B cell (primary cell): ENCODE measurements at regions not wholly inside any gene's neighbourhood (a gene's known extent, or its start where the extent isn't known, plus 50 kb on each side); places are given as distances from the start of the nearest gene placed in this dataset.

Experiments
- ATAC-seq: fragments of 200-7000 bp; cut with Tn5 transposase; one replicate; pipeline ENCODE4 v1.10.0; 2021; ENCODE audit warnings: low read depth, mild to moderate bottlenecking, moderate number of reproducible peaks, moderate library complexity
- CTCF ChIA-PET: fragments of 350-600 bp; sonication (Branson Sonifier 250); formaldehyde crosslinking; loops from one replicate; lab custom pipeline; 2021; ENCODE audit warnings: antibody characterized with exemption, inconsistent platforms; lab: Charles Lee
- POLR2A ChIA-PET: fragments of 350-600 bp; sonication (Branson Sonifier 250); formaldehyde crosslinking; loops from one replicate; lab custom pipeline; 2021; ENCODE audit warnings: antibody characterized with exemption; lab: Charles Lee
- DNase-seq: peaks from one replicate; pipeline ENCODE4 v3.0.0; 2013
- H2AFZ ChIP-seq: 2 replicates; pipeline ENCODE4 v1.6.1; 2012; ENCODE audit warnings: mild to moderate bottlenecking, low read depth, low read length; ENCODE audit not compliant: insufficient read depth, poor library complexity, severe bottlenecking
- H3K27ac ChIP-seq, 2 donors: 1 replicate in 1 of 2; 2 replicates in 1 of 2; pipeline ENCODE4 v1.5.1; 2012 to 2013; ENCODE audit warnings: low read length in 2 of 2, mild to moderate bottlenecking in 2 of 2, moderate library complexity in 1 of 2
- H3K27me3 ChIP-seq, 4 experiments: fragments of 200-600 bp in 1 of 4; sonication (generic) in 1 of 4; replicated peaks in 1 of 4; 1 replicate in 2 of 4; 2 replicates in 2 of 4; pipeline versions ENCODE4 v1.6.1 to v1.7.0; 2013 to 2016; ENCODE audit warnings: low read length in 3 of 4, mild to moderate bottlenecking in 2 of 4, mixed read lengths in 1 of 4, moderate library complexity in 1 of 4; ENCODE audit not compliant: insufficient read depth in 4 of 4, control insufficient read depth in 3 of 4; ENCODE audit errors: control extremely low read depth in 1 of 4
- H3K36me3 ChIP-seq, 2 experiments: replicated peaks in 1 of 2; 1 replicate in 1 of 2; 2 replicates in 1 of 2; pipeline versions ENCODE4 v1.6.1 to v1.7.1; 2013; ENCODE audit warnings: low read length in 1 of 2; ENCODE audit not compliant: insufficient read depth in 2 of 2, control insufficient read depth in 1 of 2; ENCODE audit errors: control extremely low read depth in 1 of 2, extremely low read depth in 1 of 2
- H3K4me1 ChIP-seq, 2 donors: fragments of 200-600 bp in 1 of 2; sonication (generic) in 1 of 2; 1 replicate in 1 of 2; 2 replicates in 1 of 2; pipeline versions ENCODE4 v1.5.1 to v1.6.1; 2013 to 2017; ENCODE audit warnings: low read length in 2 of 2; ENCODE audit not compliant: control insufficient read depth in 2 of 2, insufficient read depth in 2 of 2
- H3K4me2 ChIP-seq: replicated peaks from 2 replicates; pipeline ENCODE3; 2012; ENCODE audit warnings: mild to moderate bottlenecking, low read depth, low read length; ENCODE audit not compliant: poor library complexity, severe bottlenecking
- H3K4me3 ChIP-seq, 5 experiments: fragments of 200-600 bp in 1 of 5; sonication (generic) in 1 of 5; 1 replicate in 3 of 5; 2 replicates in 2 of 5; pipeline versions ENCODE4 v1.5.1 to v1.7.0; 2011 to 2016; ENCODE audit warnings: low read length in 4 of 5, mild to moderate bottlenecking in 4 of 5, low read depth in 2 of 5, control low read depth in 1 of 5, moderate library complexity in 1 of 5; ENCODE audit not compliant: insufficient read depth in 1 of 5; ENCODE audit errors: control extremely low read depth in 1 of 5, extremely low read depth in 1 of 5
- H3K79me2 ChIP-seq: fragments of 200-600 bp; sonication (generic); one replicate; pipeline ENCODE4 v1.6.0; 2016; ENCODE audit warnings: low read length; ENCODE audit not compliant: control insufficient read depth, insufficient read depth
- H3K9ac ChIP-seq: fragments of 200-600 bp; sonication (generic); 2 replicates; pipeline ENCODE4 v1.6.1; 2017; ENCODE audit warnings: mild to moderate bottlenecking, low read length, moderate library complexity
- H3K9me3 ChIP-seq, 3 donors: one replicate each; pipeline versions ENCODE4 v1.6.1 to v1.7.1; 2013; ENCODE audit warnings: low read length in 2 of 3; ENCODE audit not compliant: control insufficient read depth in 2 of 3, insufficient read depth in 1 of 3; ENCODE audit errors: control extremely low read depth in 1 of 3
- H4K20me1 ChIP-seq: 2 replicates; pipeline ENCODE4 v1.6.0; 2012; ENCODE audit warnings: mild to moderate bottlenecking, low read length; ENCODE audit not compliant: insufficient read depth, control insufficient read depth, poor library complexity, severe bottlenecking
- H3K27ac Mint-ChIP-seq: one replicate; pipeline ENCODE4 v1.8.0; 2021; ENCODE audit warnings: mixed read lengths
- H3K27me3 Mint-ChIP-seq: one replicate; pipeline ENCODE4 v1.8.0; 2021; ENCODE audit warnings: mixed read lengths
- H3K4me1 Mint-ChIP-seq: one replicate; pipeline ENCODE4 v1.8.0; 2021; ENCODE audit warnings: mixed read lengths
- H3K4me3 Mint-ChIP-seq: one replicate; pipeline ENCODE4 v1.8.0; 2021; ENCODE audit warnings: mixed read lengths
- H3K9me3 Mint-ChIP-seq: one replicate; pipeline ENCODE4 v1.8.0; 2022; ENCODE audit warnings: mixed read lengths; ENCODE audit not compliant: insufficient read depth
- CTCF ChIP-seq: fragments of 200-600 bp; IDR thresholded peaks from one replicate; pipeline ENCODE4 v1.8.0; 2022; ENCODE audit warnings: antibody characterized with exemption, mild to moderate bottlenecking
- EZH2 ChIP-seq: IDR thresholded peaks from 2 replicates; pipeline ENCODE4 v1.6.1; 2012; ENCODE audit warnings: borderline replicate concordance, low read depth, mild to moderate bottlenecking, moderate library complexity, low read length; ENCODE audit not compliant: insufficient read depth, poor library complexity, severe bottlenecking
- WGBS: methylation state at CpG from one replicate; pipeline ENCODE4 v1.1.5; 2013; ENCODE audit warnings: missing lambda C conversion rate; ENCODE audit not compliant: insufficient coverage; 5-methylcytosine and 5-hydroxymethylcytosine counted together
- intact Hi-C: fragments of 100-400 bp; cut with micrococcal nuclease; formaldehyde crosslinking; loops from one replicate; pipeline ENCODE4 v1.10.0; 2022

DNA sequence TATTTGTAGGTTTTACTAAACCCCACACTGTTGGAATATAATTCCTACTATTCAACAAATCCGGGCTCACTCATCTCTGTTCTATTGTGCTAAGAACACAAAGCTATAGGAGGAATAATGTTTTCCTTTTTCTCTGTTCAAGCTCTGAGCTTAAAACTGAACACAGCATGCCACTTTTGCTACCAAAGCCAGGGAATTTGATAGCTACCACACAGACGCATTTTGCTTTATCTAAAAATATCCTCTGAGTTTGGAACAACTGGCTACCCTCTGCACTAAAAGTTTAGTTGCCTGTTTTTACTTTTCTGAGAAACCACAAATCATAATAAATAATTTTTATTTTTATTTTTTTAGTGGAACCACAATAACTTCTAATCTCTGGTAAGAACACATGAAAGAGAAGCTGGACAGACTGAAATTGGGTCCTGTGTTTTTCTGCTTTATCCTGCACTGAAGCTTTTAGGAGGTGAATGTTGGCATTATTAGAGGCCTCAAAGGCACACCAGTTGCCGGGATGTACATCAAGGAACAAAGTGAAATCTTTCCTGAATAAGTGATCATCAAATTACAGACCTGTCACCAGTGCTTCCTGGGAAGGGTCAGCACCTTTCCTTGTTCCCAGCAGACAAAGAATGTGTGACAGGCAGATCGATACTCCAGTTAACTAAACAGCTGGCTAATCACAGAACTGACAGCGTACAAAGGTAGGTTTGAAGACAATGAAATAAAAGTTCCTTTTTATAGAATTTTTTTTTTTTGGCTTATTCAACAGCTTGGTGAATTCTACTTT lies 523.2 kb upstream of the TENM4 start:
- H3K9me3 ChIP-seq: peaks cover 0 to 10% (median 2%) of the 10 kb centered on the region in 3 donors
- H3K9ac ChIP-seq: no peak overlapping the region
- Mint-ChIP-seq H3K4me1 (no peaks in the 10 kb centered on the region), H3K27ac (no peak overlapping the region), H3K9me3 (peaks cover 10% of the 10 kb centered on the region), H3K4me3 (no peak overlapping the region), H3K27me3 (no peaks in the 10 kb centered on the region)
- WGBS: 83% methylated on average over 1 of the region's 5 CpGs
- ChIA-PET POLR2A (no interaction called here), CTCF (no interaction called here)
- no peak overlapping the region for H2AFZ ChIP-seq
- H3K79me2 ChIP-seq: no peaks in the 10 kb centered on the region
- H3K27me3 ChIP-seq: no peaks in the 10 kb centered on the region
- TF ChIP-seq CTCF (no peak), EZH2 (no peak)
- H3K4me1 ChIP-seq: no peaks in the 10 kb centered on the region
- intact Hi-C loops: no loop called here
- no peak overlapping the region for H3K27ac ChIP-seq
- no peak overlapping the region for H3K4me2 ChIP-seq
- H3K36me3 ChIP-seq: no peaks in the 10 kb centered on the region
- DNase-seq (no peak), ATAC-seq (no peak)
- no peak overlapping the region for H3K4me3 ChIP-seq
- H4K20me1 ChIP-seq: no peaks in the 10 kb centered on the region

GRCh38 chr11:79960461-79960860 lies 519.6 kb upstream of the TENM4 start:
- no peak for TF ChIP-seq EZH2
- no peak for TF ChIP-seq CTCF
- CTCF ChIA-PET: no interaction called here
- no peaks in the 10 kb centered on the region for H3K36me3 ChIP-seq
- Mint-ChIP-seq H3K9me3 (peaks cover 10% of the 10 kb centered on the region), H3K4me1 (no peaks in the 10 kb centered on the region), H3K4me3 (no peak overlapping the region), H3K27me3 (no peaks in the 10 kb centered on the region), H3K27ac (no peak overlapping the region)
- no peak for DNase-seq
- no peaks in the 10 kb centered on the region for H3K4me1 ChIP-seq
- H3K9me3 ChIP-seq: peaks cover 0 to 10% (median 7%) of the 10 kb centered on the region in 3 donors
- no peak for ATAC-seq
- H3K79me2 ChIP-seq: no peaks in the 10 kb centered on the region
- no peak overlapping the region for H3K4me2 ChIP-seq
- H3K27me3 ChIP-seq: no peaks in the 10 kb centered on the region
- no peak overlapping the region for H2AFZ ChIP-seq
- POLR2A ChIA-PET: no interaction called here
- no peak overlapping the region for H3K9ac ChIP-seq
- no peak overlapping the region for H3K27ac ChIP-seq
- H4K20me1 ChIP-seq: no peaks in the 10 kb centered on the region
- intact Hi-C loops: no loop called here
- H3K4me3 ChIP-seq: no peak overlapping the region
